HepG2 (cell line): ENCODE measurements at regions not wholly inside any gene's neighbourhood (a gene's known extent, or its start where the extent isn't known, plus 50 kb on each side); places are given as distances from the start of the nearest gene placed in this dataset.

Experiments used
- ATAC-seq: fragments of 200-7000 bp; cut with Tn5 transposase; 3 replicates; pipeline ENCODE4 v1.9.1; 2020; ENCODE audit warnings: mild to moderate bottlenecking, moderate library complexity
- BruUV-seq: library from RNA; stranded (reverse); fragments of 400-500 nt; replicated peaks from 2 replicates; lab custom pipeline; 2021; lab: Mats Ljungman, UMichigan
- CTCF ChIA-PET: fragments of 300-600 bp; formaldehyde crosslinking; extraction: SDS; loops from one replicate; lab custom pipeline; 2021; ENCODE audit warnings: low total read pairs, inconsistent platforms, low intra/inter-chr PET ratio; lab: Yijun Ruan, JAX
- POLR2A ChIA-PET: fragments of 350-600 bp; sonication (Branson Sonifier 250); formaldehyde crosslinking; loops from one replicate; lab custom pipeline; 2020; ENCODE audit warnings: antibody characterized with exemption, inconsistent platforms; lab: Yijun Ruan, JAX
- DNase-seq: peaks from one replicate; pipeline ENCODE4 v3.0.0-alpha.2; 2015; ENCODE audit warnings: low spot score
- FAIRE-seq: peaks from 3 replicates; lab custom pipeline; 2011; peaks lifted over from hg19 to GRCh38; lab: Jason Lieb, UNC
- H2AFZ ChIP-seq: one replicate; pipeline ENCODE4 v1.6.1; 2011; ENCODE audit warnings: low read length, inconsistent platforms
- H3K27ac ChIP-seq: fragments of 300-600 bp; 3 replicates; pipeline ENCODE4 v1.8.0; 2011; ENCODE audit warnings: mixed run types, mild to moderate bottlenecking, mixed read lengths, low read length, inconsistent platforms; ENCODE audit not compliant: insufficient read depth; ENCODE audit errors: extremely low read length
- H3K27me3 ChIP-seq, 2 experiments: fragments of 200-600 bp in 1 of 2; 2 replicates in 1 of 2; 3 replicates in 1 of 2; pipeline versions ENCODE4 v1.6.0 to v1.8.0; 2011; ENCODE audit warnings: low read length in 2 of 2, mild to moderate bottlenecking in 2 of 2, moderate library complexity in 2 of 2, inconsistent platforms in 1 of 2; ENCODE audit not compliant: insufficient read depth in 2 of 2, control insufficient read depth in 1 of 2
- H3K36me3 ChIP-seq, 2 experiments: fragments of 200-600 bp in 1 of 2; replicated peaks in 1 of 2; 2 replicates in 1 of 2; 3 replicates in 1 of 2; pipeline versions ENCODE4 v1.5.1 to v1.8.0; 2011; ENCODE audit warnings: low read length in 2 of 2, inconsistent platforms in 1 of 2; ENCODE audit not compliant: insufficient read depth in 2 of 2, control insufficient read depth in 1 of 2
- H3K4me1 ChIP-seq: 2 replicates; pipeline ENCODE4 v1.5.1; 2012; ENCODE audit warnings: low read length, inconsistent platforms; ENCODE audit not compliant: insufficient read depth
- H3K4me2 ChIP-seq: 2 replicates; pipeline ENCODE4 v1.6.0; 2011; ENCODE audit warnings: low read depth, low read length, inconsistent platforms
- H3K4me3 ChIP-seq, 3 experiments: fragments of 200-600 bp in 1 of 3; sonication (generic), shearing (Covaris generic) in 1 of 3; replicated peaks in 1 of 3; 2 replicates each; pipeline ENCODE4 v1.5.1; 2011 to 2016; ENCODE audit warnings: low read length in 3 of 3, inconsistent platforms in 2 of 3, low read depth in 2 of 3, mild to moderate bottlenecking in 2 of 3, control low read depth in 1 of 3, mixed read lengths in 1 of 3; ENCODE audit not compliant: insufficient read depth in 1 of 3
- H3K79me2 ChIP-seq: one replicate; pipeline ENCODE4 v1.6.1; 2011; ENCODE audit warnings: low read length, inconsistent platforms; ENCODE audit not compliant: insufficient read depth
- H3K9ac ChIP-seq: 2 replicates; pipeline ENCODE4 v1.6.0; 2011; ENCODE audit warnings: mild to moderate bottlenecking, low read depth, low read length, inconsistent platforms; ENCODE audit not compliant: insufficient read depth
- H3K9me3 ChIP-seq: 2 replicates; pipeline ENCODE4 v1.5.1; 2012; ENCODE audit warnings: mild to moderate bottlenecking, low read length
- H4K20me1 ChIP-seq: 2 replicates; pipeline ENCODE4 v1.6.0; 2011; ENCODE audit warnings: inconsistent platforms, mild to moderate bottlenecking, low read length, moderate library complexity; ENCODE audit not compliant: insufficient read depth
- AGO1 ChIP-seq: fragments of 200-400 bp; formaldehyde crosslinking; IDR thresholded peaks from 2 replicates; pipeline ENCODE4 v1.6.1; 2017; ENCODE audit warnings: mild to moderate bottlenecking, low read depth, low read length, moderate library complexity; ENCODE audit not compliant: poor library complexity, severe bottlenecking
- EHMT2 ChIP-seq: fragments of 200-600 bp; sonication (generic); IDR thresholded peaks from 2 replicates; pipeline ENCODE4 v1.7.0; 2017; ENCODE audit warnings: antibody characterized with exemption, low read depth, low read length, borderline replicate concordance
- GLI4 ChIP-seq: sonication (generic); formaldehyde crosslinking; IDR thresholded peaks from 2 replicates; pipeline ENCODE4 v1.5.1; 2020; ENCODE audit warnings: missing genetic modification reagents, mild to moderate bottlenecking, moderate library complexity, borderline replicate concordance
- HNRNPUL1 ChIP-seq: fragments of 200-400 bp; formaldehyde crosslinking; IDR thresholded peaks from 2 replicates; pipeline ENCODE4 v1.6.1; 2017; ENCODE audit warnings: low read depth, mild to moderate bottlenecking, low read length, moderate library complexity
- KDM6A ChIP-seq: IDR thresholded peaks from 2 replicates; pipeline ENCODE4 v1.6.1; 2016; ENCODE audit warnings: low read depth
- MBD4 ChIP-seq: IDR thresholded peaks from 2 replicates; pipeline ENCODE4 v1.6.1; 2012; ENCODE audit warnings: low read length, inconsistent platforms, borderline replicate concordance
- MZF1 ChIP-seq: sonication (generic); formaldehyde crosslinking; IDR thresholded peaks from 2 replicates; pipeline ENCODE4 v1.8.1; 2023; ENCODE audit warnings: mild to moderate bottlenecking, missing genetic modification reagents, borderline replicate concordance
- NCOA1 ChIP-seq: sonication (generic); formaldehyde crosslinking; IDR thresholded peaks from 2 replicates; pipeline ENCODE4 v1.9.0; 2021; ENCODE audit warnings: missing genetic modification reagents
- ONECUT2 ChIP-seq: sonication (generic); formaldehyde crosslinking; IDR thresholded peaks from 2 replicates; pipeline ENCODE4 v1.4.0; 2020; ENCODE audit warnings: missing genetic modification reagents
- ZFP90 ChIP-seq: sonication (generic); formaldehyde crosslinking; IDR thresholded peaks from 2 replicates; pipeline ENCODE4 v1.8.0; 2022; ENCODE audit warnings: missing genetic modification reagents, mild to moderate bottlenecking, inconsistent platforms, borderline replicate concordance
- ZNF24 ChIP-seq: fragments of 450-650 bp; IDR thresholded peaks from 2 replicates; pipeline ENCODE4 v1.6.1; 2017; ENCODE audit warnings: antibody characterized with exemption, mild to moderate bottlenecking
- ZNF3 ChIP-seq: IDR thresholded peaks from 2 replicates; pipeline ENCODE4 v1.7.0; 2017; ENCODE audit warnings: inconsistent platforms
- ZNF367 ChIP-seq: sonication (generic); formaldehyde crosslinking; IDR thresholded peaks from 2 replicates; pipeline ENCODE4 v1.4.0; 2020; ENCODE audit warnings: missing genetic modification reagents, borderline replicate concordance
- ZNF607 ChIP-seq: sonication (generic); formaldehyde crosslinking; IDR thresholded peaks from 2 replicates; pipeline ENCODE4 v1.5.1; 2020; ENCODE audit warnings: missing genetic modification reagents, mild to moderate bottlenecking, borderline replicate concordance
- ZNF766 ChIP-seq: sonication (generic); formaldehyde crosslinking; IDR thresholded peaks from 2 replicates; pipeline ENCODE4 v1.5.0; 2020; ENCODE audit warnings: missing genetic modification reagents, borderline replicate concordance
- ZNF780A ChIP-seq: sonication (generic); formaldehyde crosslinking; IDR thresholded peaks from 2 replicates; pipeline ENCODE4 v1.8.0; 2022; ENCODE audit warnings: mild to moderate bottlenecking, missing genetic modification reagents, moderate library complexity
- ZSCAN20 ChIP-seq: sonication (generic); formaldehyde crosslinking; IDR thresholded peaks from 2 replicates; pipeline ENCODE4 v1.4.0; 2020; ENCODE audit warnings: missing genetic modification reagents, mild to moderate bottlenecking, borderline replicate concordance
- WGBS: methylation state at CpG from one replicate; pipeline ENCODE4 v1.1.6; 2017; ENCODE audit warnings: low lambda C conversion rate; 5-methylcytosine and 5-hydroxymethylcytosine counted together
- in situ Hi-C: cut with HindIII; loops from 2 replicates; pipeline ENCODE4 v1.10.0; 2017; ENCODE audit warnings: low pct_unique_long_range_greater_than_20kb; ENCODE audit not compliant: extremely low pct_ligation_motif_present
- intact Hi-C: fragments of 100-400 bp; cut with micrococcal nuclease; formaldehyde crosslinking; loops from one replicate; pipeline ENCODE4 v1.10.0; 2022; ENCODE audit not compliant: unreplicated experiment
- TF ChIP-seq, protein P1 (sequence below), 2 experiments: fragments of 450-650 bp in 1 of 2; sonication (generic) in 1 of 2; formaldehyde crosslinking; IDR thresholded peaks; 2 replicates each; pipeline versions ENCODE4 v1.5.0 to v1.8.0; 2020 to 2022; ENCODE audit warnings: mild to moderate bottlenecking in 1 of 2, missing genetic modification reagents in 1 of 2
- TF ChIP-seq, protein P2 (sequence below): sonication (generic); formaldehyde crosslinking; IDR thresholded peaks from 2 replicates; pipeline ENCODE4 v1.4.0; 2020; ENCODE audit warnings: missing genetic modification reagents

DNA sequence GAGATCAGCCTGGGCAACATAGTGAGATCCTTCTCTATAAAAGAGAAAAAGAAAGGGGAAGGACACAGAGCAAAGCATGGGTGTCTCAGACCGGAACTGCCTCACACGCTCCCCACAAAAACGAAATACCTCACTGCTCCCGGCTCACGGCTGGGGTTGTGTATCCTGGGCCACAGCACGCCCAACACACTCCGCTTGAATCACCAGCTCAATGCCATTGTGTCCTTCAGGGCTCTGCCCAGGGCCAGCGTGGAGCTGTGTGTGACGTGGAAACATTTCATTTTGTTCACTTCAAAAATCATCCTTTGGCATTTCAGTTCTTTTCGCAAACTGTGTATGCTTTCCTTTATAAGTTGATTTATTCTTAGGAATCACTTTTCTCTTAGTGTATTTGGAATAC lies 279.5 kb downstream of the IRX1 start:
- H3K9ac ChIP-seq: no peak overlapping the region
- DNase-seq: no peak
- H3K4me2 ChIP-seq: no peak overlapping the region
- TF ChIP-seq ZNF367: no peak
- TF ChIP-seq ZNF3 (CRISPR knock-in tag): no peak
- no peak for TF ChIP-seq ZNF780A
- TF ChIP-seq HNRNPUL1: no peak
- TF ChIP-seq ONECUT2: no peak
- TF ChIP-seq, protein P1, sequence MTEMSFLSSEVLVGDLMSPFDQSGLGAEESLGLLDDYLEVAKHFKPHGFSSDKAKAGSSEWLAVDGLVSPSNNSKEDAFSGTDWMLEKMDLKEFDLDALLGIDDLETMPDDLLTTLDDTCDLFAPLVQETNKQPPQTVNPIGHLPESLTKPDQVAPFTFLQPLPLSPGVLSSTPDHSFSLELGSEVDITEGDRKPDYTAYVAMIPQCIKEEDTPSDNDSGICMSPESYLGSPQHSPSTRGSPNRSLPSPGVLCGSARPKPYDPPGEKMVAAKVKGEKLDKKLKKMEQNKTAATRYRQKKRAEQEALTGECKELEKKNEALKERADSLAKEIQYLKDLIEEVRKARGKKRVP (CRISPR knock-in tag; IDR thresholded peaks at IDR 0.05): no peak
- no peak for TF ChIP-seq ZNF607
- no peak for TF ChIP-seq EHMT2
- TF ChIP-seq AGO1: no peak
- no peak for TF ChIP-seq ZSCAN20 (CRISPR knock-in tag)
- TF ChIP-seq MZF1 (CRISPR knock-in tag): no peak
- no peak for TF ChIP-seq ZNF766
- TF ChIP-seq GLI4 (CRISPR knock-in tag): no peak
- TF ChIP-seq NCOA1 (CRISPR knock-in tag): no peak
- no peak for TF ChIP-seq MBD4
- no peak for TF ChIP-seq KDM6A (CRISPR knock-in tag)
- TF ChIP-seq, protein P2, sequence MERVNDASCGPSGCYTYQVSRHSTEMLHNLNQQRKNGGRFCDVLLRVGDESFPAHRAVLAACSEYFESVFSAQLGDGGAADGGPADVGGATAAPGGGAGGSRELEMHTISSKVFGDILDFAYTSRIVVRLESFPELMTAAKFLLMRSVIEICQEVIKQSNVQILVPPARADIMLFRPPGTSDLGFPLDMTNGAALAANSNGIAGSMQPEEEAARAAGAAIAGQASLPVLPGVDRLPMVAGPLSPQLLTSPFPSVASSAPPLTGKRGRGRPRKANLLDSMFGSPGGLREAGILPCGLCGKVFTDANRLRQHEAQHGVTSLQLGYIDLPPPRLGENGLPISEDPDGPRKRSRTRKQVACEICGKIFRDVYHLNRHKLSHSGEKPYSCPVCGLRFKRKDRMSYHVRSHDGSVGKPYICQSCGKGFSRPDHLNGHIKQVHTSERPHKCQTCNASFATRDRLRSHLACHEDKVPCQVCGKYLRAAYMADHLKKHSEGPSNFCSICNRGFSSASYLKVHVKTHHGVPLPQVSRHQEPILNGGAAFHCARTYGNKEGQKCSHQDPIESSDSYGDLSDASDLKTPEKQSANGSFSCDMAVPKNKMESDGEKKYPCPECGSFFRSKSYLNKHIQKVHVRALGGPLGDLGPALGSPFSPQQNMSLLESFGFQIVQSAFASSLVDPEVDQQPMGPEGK (CRISPR knock-in tag): no peak
- TF ChIP-seq ZFP90 (CRISPR knock-in tag): no peak
- TF ChIP-seq ZNF24: no peak
- TF ChIP-seq, all 625 proteins: peak for 0
- intact Hi-C loops (no loop called here), in situ Hi-C loops (no loop called here)
- H3K4me1 ChIP-seq: no peaks in the 10 kb centered on the region
- H3K27ac ChIP-seq: no peak overlapping the region
- no peaks in the 10 kb centered on the region for H3K27me3 ChIP-seq
- peaks cover 36% of the 10 kb centered on the region for H3K9me3 ChIP-seq
- no peaks in the 10 kb centered on the region for H3K79me2 ChIP-seq
- H3K4me3 ChIP-seq: no peak overlapping the region
- H3K36me3 ChIP-seq: no peaks in the 10 kb centered on the region
- no TSS peak for BruUV-seq
- ATAC-seq (no peak), FAIRE-seq (no peak)
- 27% methylated on average over 10 of the region's 10 CpGs for WGBS
- no peaks in the 10 kb centered on the region for H4K20me1 ChIP-seq
- ChIA-PET POLR2A (no interaction called here), CTCF (no interaction called here)
- H2AFZ ChIP-seq: no peak overlapping the region
